A549 (cell line): ENCODE measurements at regions not wholly inside any gene's neighbourhood (a gene's known extent, or its start where the extent isn't known, plus 50 kb on each side); places are given as distances from the start of the nearest gene placed in this dataset.
"Not testable (repeated sequence)": the region's sequence is repeated elsewhere in the genome, so short reads cannot be mapped to it uniquely, and the experiment has no call there.

Experiments used
- ATAC-seq, 2 experiments: fragments of 200-7000 bp in 1 of 2; fragments of >200 bp in 1 of 2; cut with Nextera tagmentation in 1 of 2; cut with Tn5 transposase in 1 of 2; 3 replicates each; pipeline versions ENCODE4 v1.8.0 to v1.9.1; 2018 to 2020; ENCODE audit warnings: mild to moderate bottlenecking in 1 of 2, moderate library complexity in 1 of 2
- CTCF ChIA-PET: fragments of 300-600 bp; sonication (Branson Sonifier 250); formaldehyde crosslinking; extraction: SDS; loops from one replicate; lab custom pipeline; 2021; ENCODE audit warnings: antibody characterized with exemption, inconsistent platforms; lab: Yijun Ruan, JAX
- POLR2A ChIA-PET: fragments of 350-600 bp; formaldehyde crosslinking; extraction: SDS; loops from one replicate; lab custom pipeline; 2021; ENCODE audit warnings: antibody characterized with exemption, inconsistent platforms; lab: Yijun Ruan, JAX
- DNase-seq, 2 experiments: peaks; one replicate each; pipeline versions ENCODE4 v3.0.0 to v3.0.0-alpha.2; 2011 to 2016; ENCODE audit warnings: low read depth in 1 of 2, low spot score in 1 of 2
- FAIRE-seq: peaks from 2 replicates; lab custom pipeline; 2011; peaks lifted over from hg19 to GRCh38; lab: Jason Lieb, UNC
- H3K27ac ChIP-seq, 2 experiments: fragments of >200 bp; sonication (Bioruptor Twin); formaldehyde crosslinking; 3 replicates each; pipeline ENCODE4 v1.5.1; 2016 to 2017
- H3K4me1 ChIP-seq: fragments of >200 bp; sonication (Bioruptor Twin); formaldehyde crosslinking; 3 replicates; pipeline ENCODE4 v1.6.1; 2016
- H3K4me2 ChIP-seq: fragments of >200 bp; sonication (Bioruptor Twin); formaldehyde crosslinking; 3 replicates; pipeline ENCODE4 v1.6.1; 2016
- H3K4me3 ChIP-seq: fragments of >200 bp; sonication (Bioruptor Twin); formaldehyde crosslinking; 3 replicates; pipeline ENCODE4 v1.5.1; 2016
- H3K9me3 ChIP-seq: fragments of >200 bp; sonication (Bioruptor Twin); formaldehyde crosslinking; 3 replicates; pipeline ENCODE4 v1.6.1; 2016
- EP300 ChIP-seq, 2 experiments: fragments of >200 bp; sonication (Bioruptor Twin); formaldehyde crosslinking; IDR thresholded peaks; 2 replicates in 1 of 2; 3 replicates in 1 of 2; pipeline ENCODE4 v1.6.1; 2016 to 2017
- HEYL ChIP-seq: fragments of 250-450 bp; sonication (Bioruptor Pico); IDR thresholded peaks from 2 replicates; pipeline ENCODE4 v1.8.0; 2021; ENCODE audit warnings: mild to moderate bottlenecking, moderate library complexity
- HOXB13 ChIP-seq: fragments of 250-450 bp; sonication (Bioruptor Pico); IDR thresholded peaks from 2 replicates; pipeline ENCODE4 v1.5.0; 2020; ENCODE audit warnings: low read depth, mild to moderate bottlenecking, moderate library complexity
- KDM5A ChIP-seq: fragments of 200-600 bp; sonication (generic); IDR thresholded peaks from 2 replicates; pipeline ENCODE4 v1.6.1; 2016; ENCODE audit warnings: antibody characterized with exemption, mild to moderate bottlenecking
- NR3C1 ChIP-seq: fragments of >200 bp; sonication (Bioruptor Twin); formaldehyde crosslinking; IDR thresholded peaks from 3 replicates; pipeline ENCODE4 v1.6.1; 2017
- PHF8 ChIP-seq: fragments of 200-600 bp; sonication (generic); IDR thresholded peaks from 2 replicates; pipeline ENCODE4 v1.6.1; 2016; ENCODE audit warnings: low read depth, mild to moderate bottlenecking, antibody characterized with exemption, moderate library complexity, borderline replicate concordance
- SREBF2 ChIP-seq: fragments of 450-650 bp; IDR thresholded peaks from 2 replicates; pipeline ENCODE4 v1.6.1; 2014; ENCODE audit warnings: mild to moderate bottlenecking, moderate library complexity
- TFCP2L1 ChIP-seq: fragments of 250-450 bp; sonication (Bioruptor Pico); IDR thresholded peaks from 2 replicates; pipeline ENCODE4 v1.5.0; 2021; ENCODE audit warnings: mild to moderate bottlenecking
- ZFP36 ChIP-seq: fragments of 450-650 bp; IDR thresholded peaks from 2 replicates; pipeline ENCODE4 v1.6.1; 2014; ENCODE audit warnings: borderline replicate concordance; ENCODE audit not compliant: partially characterized antibody
- WGBS: methylation state at CpG from one replicate; pipeline ENCODE4 v1.1.6; 2017; ENCODE audit errors: missing lambda C conversion rate; 5-methylcytosine and 5-hydroxymethylcytosine counted together

DNA sequence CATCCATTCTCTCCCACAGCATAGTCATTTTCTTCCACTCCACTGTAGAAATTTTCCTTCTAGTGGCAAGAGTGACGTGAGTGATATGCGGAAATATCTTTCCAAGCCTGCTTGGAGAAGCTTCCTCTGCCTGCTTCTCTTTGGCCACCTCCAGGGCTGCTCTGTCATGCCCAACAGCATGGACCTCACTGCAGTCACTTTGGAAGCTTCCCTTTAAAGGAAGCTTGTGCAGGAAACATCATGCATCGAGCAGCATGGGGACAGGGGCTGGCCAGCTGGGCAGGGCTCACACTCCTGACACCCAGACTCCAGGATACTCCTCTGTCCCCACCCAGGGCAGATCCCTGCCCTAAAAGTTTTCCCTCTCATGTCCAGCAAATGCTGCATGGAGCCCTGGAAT, 241.6 kb downstream of the ANKRD30B start:
- WGBS = 4% methylated on average over 3 of the region's 3 CpGs
- DNase-seq, POLR2A ChIA-PET, CTCF ChIA-PET, H3K4me1 ChIP-seq, H3K27ac ChIP-seq, FAIRE-seq, ATAC-seq, H3K4me3 ChIP-seq, H3K9me3 ChIP-seq, H3K4me2 ChIP-seq: not testable (repeated sequence)

DNA sequence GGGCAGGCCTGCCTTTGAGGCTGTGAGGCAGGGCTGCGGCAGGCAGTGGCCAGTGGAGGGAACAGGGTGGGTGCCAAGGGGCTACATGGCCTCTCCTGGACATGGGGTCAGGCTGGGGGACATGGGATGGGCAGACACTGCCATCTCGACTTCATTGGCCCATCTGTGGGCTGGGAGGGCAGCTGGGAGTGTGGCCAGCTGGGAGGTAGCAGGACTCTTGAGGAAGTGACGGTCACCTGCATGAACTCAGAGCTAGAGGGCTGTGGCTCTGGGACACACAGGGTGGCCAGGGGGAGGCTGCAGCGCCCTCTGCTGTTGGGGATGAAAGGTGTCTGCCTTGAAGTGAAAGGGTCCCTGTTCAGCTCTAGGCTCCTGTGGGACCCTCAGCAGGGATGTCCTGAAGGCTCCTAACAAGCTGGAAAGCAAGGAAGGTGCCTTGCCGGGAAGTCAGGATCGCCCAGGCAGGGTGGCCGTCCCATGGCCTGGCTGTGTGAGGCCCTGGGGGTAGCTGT, 244.0 kb downstream of the ANKRD30B start:
- ATAC-seq = not testable (repeated sequence)

DNA sequence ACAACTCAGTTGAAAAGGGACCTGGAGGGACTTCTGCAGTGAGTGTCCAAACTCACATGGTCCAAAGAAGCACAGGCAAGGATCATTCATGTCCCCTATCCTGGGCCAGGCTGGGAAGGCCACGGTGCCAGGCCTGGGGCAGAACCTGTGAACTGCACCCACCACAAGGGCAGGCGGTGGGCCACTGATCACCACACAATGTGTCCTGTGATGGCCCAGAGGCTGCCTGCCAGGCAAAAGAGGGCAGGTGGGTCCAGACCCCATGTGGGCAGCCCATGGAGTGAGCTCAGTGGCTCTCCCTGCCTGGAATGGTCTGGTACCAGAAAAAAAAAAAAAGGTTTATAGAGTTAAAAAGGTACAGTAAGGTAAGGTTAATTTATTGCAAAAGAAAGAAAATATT, 244.8 kb downstream of the ANKRD30B start:
- H3K4me2 ChIP-seq, FAIRE-seq, H3K9me3 ChIP-seq, POLR2A ChIA-PET, ATAC-seq, H3K27ac ChIP-seq, DNase-seq, CTCF ChIA-PET, H3K4me1 ChIP-seq, H3K4me3 ChIP-seq: not testable (repeated sequence)
- no CpG with 5 or more reads among the region's 2 CpGs for WGBS

More for the DNA sequence above, 244.0 kb downstream of the ANKRD30B start:
- CTCF ChIA-PET, H3K4me3 ChIP-seq, DNase-seq, FAIRE-seq, H3K9me3 ChIP-seq, H3K4me2 ChIP-seq, H3K4me1 ChIP-seq, H3K27ac ChIP-seq, POLR2A ChIA-PET: not testable (repeated sequence)
- WGBS = no CpG with 5 or more reads among the region's 7 CpGs

DNA sequence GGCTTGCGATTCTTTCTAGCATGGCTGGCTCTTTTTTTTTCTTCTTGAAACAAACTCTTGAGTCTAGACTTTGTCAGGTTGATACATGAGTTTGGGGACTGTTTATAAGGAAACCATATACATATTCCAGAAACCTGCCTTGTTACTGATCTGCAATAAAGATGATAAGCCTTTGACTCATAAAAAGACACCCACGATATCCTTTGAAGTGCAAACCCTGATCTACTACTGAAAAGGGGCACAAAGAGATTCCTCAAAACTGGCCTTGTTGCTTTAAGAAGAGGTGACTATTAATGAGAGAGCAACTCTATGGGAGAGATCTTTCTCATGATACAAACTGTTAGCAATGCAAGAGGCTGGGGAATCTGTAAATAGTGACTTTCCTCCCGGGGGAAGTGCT, 247.1 kb downstream of the ANKRD30B start:
- CTCF ChIA-PET, ATAC-seq, H3K4me3 ChIP-seq, H3K4me2 ChIP-seq, DNase-seq, H3K9me3 ChIP-seq, FAIRE-seq, H3K27ac ChIP-seq, POLR2A ChIA-PET, H3K4me1 ChIP-seq: not testable (repeated sequence)
- 13% methylated on average over 3 of the region's 3 CpGs for WGBS

GRCh38 chr18:14997357-14997756, 249.4 kb downstream of the ANKRD30B start:
- H3K9me3 ChIP-seq = no peaks in the 10 kb centered on the region
- H3K4me1 ChIP-seq = no peaks in the 10 kb centered on the region
- H3K27ac ChIP-seq = no peak overlapping the region
- no peak overlapping the region for H3K4me2 ChIP-seq
- no peak overlapping the region for H3K4me3 ChIP-seq
- ChIA-PET POLR2A (no interaction called here), CTCF (no interaction called here)
- WGBS = 84% methylated on average over 6 of the region's 30 CpGs
- no peak for FAIRE-seq
- no peak for ATAC-seq
- DNase-seq = no peak
- no peak for TF ChIP-seq HOXB13
- TF ChIP-seq TFCP2L1 (CRISPR knock-in tag) = no peak
- no peak for TF ChIP-seq KDM5A
- no peak for TF ChIP-seq EP300 (IDR thresholded peaks at IDR 0.05)
- no peak for TF ChIP-seq PHF8
- no peak for TF ChIP-seq NR3C1
- no peak for TF ChIP-seq HEYL (CRISPR knock-in tag)
- no peak for TF ChIP-seq ZFP36
- TF ChIP-seq SREBF2 = no peak

GRCh38 chr18:14997899-14998298, 249.9 kb downstream of the ANKRD30B start:
- H3K9me3 ChIP-seq, H3K4me3 ChIP-seq, H3K4me1 ChIP-seq, POLR2A ChIA-PET, H3K27ac ChIP-seq, ATAC-seq, FAIRE-seq, H3K4me2 ChIP-seq, CTCF ChIA-PET, DNase-seq: not testable (repeated sequence)
- 86% methylated on average over 9 of the region's 37 CpGs for WGBS

GRCh38 chr18:14998360-14999042, 250.5 kb downstream of the ANKRD30B start:
- H3K9me3 ChIP-seq, H3K4me2 ChIP-seq, H3K4me1 ChIP-seq, H3K27ac ChIP-seq, ATAC-seq, H3K4me3 ChIP-seq, FAIRE-seq, DNase-seq, CTCF ChIA-PET, POLR2A ChIA-PET: not testable (repeated sequence)
- WGBS = 89% methylated on average over 26 of the region's 62 CpGs
